WERI-Rb-1 (cell line): ENCODE measurements at regions not wholly inside any gene's neighbourhood (a gene's known extent, or its start where the extent isn't known, plus 50 kb on each side); places are given as distances from the start of the nearest gene placed in this dataset.
"Not testable (repeated sequence)": the region's sequence is repeated elsewhere in the genome, so short reads cannot be mapped to it uniquely, and the experiment has no call there.

Source experiments
- DNase-seq: peaks from one replicate; pipeline ENCODE4 v3.0.0-alpha.2; 2020
- H3K27ac ChIP-seq: fragments of 250-450 bp; sonication (Bioruptor Pico); 2 replicates; pipeline ENCODE4 v1.5.1; 2020; ENCODE audit warnings: mild to moderate bottlenecking, moderate library complexity
- H3K27me3 ChIP-seq: fragments of 250-450 bp; sonication (Bioruptor Pico); 2 replicates; pipeline ENCODE4 v1.5.1; 2021; ENCODE audit warnings: mild to moderate bottlenecking, low read depth, moderate library complexity; ENCODE audit not compliant: insufficient read depth, severe bottlenecking
- H3K36me3 ChIP-seq: fragments of 250-450 bp; sonication (Bioruptor Pico); 2 replicates; pipeline ENCODE4 v1.5.1; 2020; ENCODE audit warnings: mild to moderate bottlenecking, moderate library complexity
- H3K4me3 ChIP-seq: 2 replicates; pipeline ENCODE4 v1.5.1; 2011; ENCODE audit warnings: low read depth, mild to moderate bottlenecking, control low read depth, low read length
- H3K9me3 ChIP-seq: fragments of 250-450 bp; sonication (Bioruptor Pico); 2 replicates; pipeline ENCODE4 v1.5.1; 2021; ENCODE audit warnings: mild to moderate bottlenecking, moderate library complexity; ENCODE audit not compliant: severe bottlenecking
- TF ChIP-seq, protein P1 (sequence below): IDR thresholded peaks from 2 replicates; pipeline ENCODE4 v1.5.1; 2011; ENCODE audit warnings: low read depth, mild to moderate bottlenecking, control low read depth, inconsistent platforms, low read length

GRCh38 chr3:69490235-69490634 is 104.3 kb upstream of the FRMD4B start:
- TF ChIP-seq, protein P1, sequence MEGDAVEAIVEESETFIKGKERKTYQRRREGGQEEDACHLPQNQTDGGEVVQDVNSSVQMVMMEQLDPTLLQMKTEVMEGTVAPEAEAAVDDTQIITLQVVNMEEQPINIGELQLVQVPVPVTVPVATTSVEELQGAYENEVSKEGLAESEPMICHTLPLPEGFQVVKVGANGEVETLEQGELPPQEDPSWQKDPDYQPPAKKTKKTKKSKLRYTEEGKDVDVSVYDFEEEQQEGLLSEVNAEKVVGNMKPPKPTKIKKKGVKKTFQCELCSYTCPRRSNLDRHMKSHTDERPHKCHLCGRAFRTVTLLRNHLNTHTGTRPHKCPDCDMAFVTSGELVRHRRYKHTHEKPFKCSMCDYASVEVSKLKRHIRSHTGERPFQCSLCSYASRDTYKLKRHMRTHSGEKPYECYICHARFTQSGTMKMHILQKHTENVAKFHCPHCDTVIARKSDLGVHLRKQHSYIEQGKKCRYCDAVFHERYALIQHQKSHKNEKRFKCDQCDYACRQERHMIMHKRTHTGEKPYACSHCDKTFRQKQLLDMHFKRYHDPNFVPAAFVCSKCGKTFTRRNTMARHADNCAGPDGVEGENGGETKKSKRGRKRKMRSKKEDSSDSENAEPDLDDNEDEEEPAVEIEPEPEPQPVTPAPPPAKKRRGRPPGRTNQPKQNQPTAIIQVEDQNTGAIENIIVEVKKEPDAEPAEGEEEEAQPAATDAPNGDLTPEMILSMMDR = no peak
- DNase-seq = no peak

DNA sequence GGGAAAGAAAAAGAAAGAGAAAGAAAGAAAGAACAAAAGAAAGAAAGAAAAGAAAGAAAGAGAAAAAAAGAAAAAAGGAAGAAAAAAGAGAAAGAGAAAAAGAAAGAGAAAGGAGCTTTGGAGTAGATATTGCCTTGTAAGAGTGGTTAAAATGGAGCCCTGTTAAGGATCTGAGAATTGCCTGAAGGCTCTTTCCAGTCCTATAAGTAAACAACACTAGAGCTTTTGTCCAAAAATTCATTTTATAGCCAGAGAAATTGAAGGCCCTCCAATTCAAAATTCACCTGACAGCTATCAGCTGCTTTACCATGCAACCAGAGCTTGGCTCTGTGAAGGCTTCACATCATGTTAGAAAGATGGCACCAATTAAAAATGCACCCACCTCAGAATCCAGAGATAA is 102.1 kb upstream of the FRMD4B start:
- Histone ChIP-seq H3K4me3 (no peak overlapping the region), H3K36me3 (no peaks in the 10 kb centered on the region), H3K27me3 (no peaks in the 10 kb centered on the region), H3K9me3 (no peaks in the 10 kb centered on the region), H3K27ac (no peak overlapping the region)
- no peak for DNase-seq
- TF ChIP-seq, protein P1 = no peak

More at GRCh38 chr3:69490235-69490634, 104.3 kb upstream of the FRMD4B start:
- Histone ChIP-seq H3K27ac (no peak overlapping the region), H3K36me3 (no peaks in the 10 kb centered on the region), H3K4me3 (no peak overlapping the region), H3K27me3 (no peaks in the 10 kb centered on the region), H3K9me3 (no peaks in the 10 kb centered on the region)

GRCh38 chr3:69485489-69485888 is 99.6 kb upstream of the FRMD4B start:
- Histone ChIP-seq H3K36me3 (no peaks in the 10 kb centered on the region), H3K9me3 (no peaks in the 10 kb centered on the region), H3K27me3 (no peaks in the 10 kb centered on the region), H3K4me3 (no peak overlapping the region), H3K27ac (no peak overlapping the region)
- TF ChIP-seq, protein P1 = no peak
- DNase-seq = no peak

- H3K4me3 ChIP-seq = no peak overlapping the region
- H3K27me3 ChIP-seq = no peaks in the 10 kb centered on the region
- TF ChIP-seq, protein P1 = no peak
- H3K9me3 ChIP-seq = no peaks in the 10 kb centered on the region
- DNase-seq = no peak
- H3K27ac ChIP-seq = no peak overlapping the region
- H3K36me3 ChIP-seq = no peaks in the 10 kb centered on the region
Measured at GRCh38 chr3:69484507-69485393, 98.9 kb upstream of the FRMD4B start.

GRCh38 chr3:69483449-69483848 is 97.6 kb upstream of the FRMD4B start:
- TF ChIP-seq, protein P1 = no peak
- H3K27me3 ChIP-seq = no peaks in the 10 kb centered on the region
- no peak overlapping the region for H3K4me3 ChIP-seq
- no peaks in the 10 kb centered on the region for H3K9me3 ChIP-seq
- H3K36me3 ChIP-seq = no peaks in the 10 kb centered on the region
- H3K27ac ChIP-seq = no peak overlapping the region
- no peak for DNase-seq

DNA sequence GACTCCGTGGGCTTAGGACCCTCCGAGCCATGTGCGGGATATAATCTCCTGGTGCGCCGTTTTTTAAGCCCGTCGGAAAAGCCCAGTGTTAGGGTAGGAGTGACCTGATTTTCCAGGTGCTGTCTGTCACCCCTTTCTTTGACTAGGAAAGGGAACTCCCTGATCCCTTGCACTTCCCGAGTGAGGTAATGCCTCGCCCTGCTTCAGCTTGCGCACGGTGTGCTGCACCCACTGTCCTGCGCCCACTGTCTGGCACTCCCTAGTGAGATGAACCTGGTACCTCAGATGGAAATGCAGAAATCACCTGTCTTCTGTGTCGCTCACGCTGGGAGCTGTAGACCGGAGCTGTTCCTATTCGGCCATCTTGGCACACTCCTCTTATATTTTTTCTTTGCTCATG is 95.1 kb upstream of the FRMD4B start:
- not testable (repeated sequence) for H3K27me3 ChIP-seq, H3K9me3 ChIP-seq, H3K4me3 ChIP-seq, H3K36me3 ChIP-seq, H3K27ac ChIP-seq, DNase-seq
